H1 (cell line): ENCODE measurements at regions not wholly inside any gene's neighbourhood (a gene's known extent, or its start where the extent isn't known, plus 50 kb on each side); places are given as distances from the start of the nearest gene placed in this dataset.

Source experiments
- CTCF ChIA-PET: fragments of 300-600 bp; sonication (Branson Sonifier 250); formaldehyde crosslinking; loops from one replicate; lab custom pipeline; 2021; ENCODE audit not compliant: partially characterized antibody; lab: Charles Lee
- POLR2A ChIA-PET: fragments of 300-600 bp; sonication (Branson Sonifier 250); formaldehyde crosslinking; loops from one replicate; lab custom pipeline; 2021; ENCODE audit warnings: inconsistent platforms; ENCODE audit not compliant: partially characterized antibody; lab: Charles Lee
- DNase-seq, 2 experiments: peaks; one replicate each; pipeline versions ENCODE4 v3.0.0 to v3.0.0-alpha.2; 2010 to 2022; ENCODE audit warnings: low spot score in 2 of 2, low read depth in 1 of 2, mixed read lengths in 1 of 2
- FAIRE-seq: peaks from 2 replicates; lab custom pipeline; 2011; peaks lifted over from hg19 to GRCh38; lab: Jason Lieb, UNC
- H2AFZ ChIP-seq: 2 replicates; pipeline ENCODE4 v1.8.1; 2012; ENCODE audit warnings: low read length, inconsistent platforms
- H2AK5ac ChIP-seq: 2 replicates; pipeline ENCODE4 v1.6.1; 2013; ENCODE audit warnings: low read depth, low read length
- H2BK120ac ChIP-seq: replicated peaks from 2 replicates; pipeline ENCODE3; 2013; ENCODE audit warnings: low read depth, low read length, inconsistent platforms
- H2BK12ac ChIP-seq: 2 replicates; pipeline ENCODE4 v1.6.1; 2013; ENCODE audit warnings: low read depth, low read length
- H2BK15ac ChIP-seq: 2 replicates; pipeline ENCODE4 v1.6.1; 2013; ENCODE audit warnings: low read length
- H2BK20ac ChIP-seq: 2 replicates; pipeline ENCODE4 v1.6.1; 2013; ENCODE audit warnings: low read length
- H2BK5ac ChIP-seq: 2 replicates; pipeline ENCODE4 v1.6.1; 2013; ENCODE audit warnings: low read depth, low read length
- H3K14ac ChIP-seq: 2 replicates; pipeline ENCODE4 v1.6.1; 2013; ENCODE audit warnings: inconsistent platforms; ENCODE audit not compliant: insufficient read length
- H3K18ac ChIP-seq: 2 replicates; pipeline ENCODE4 v1.6.1; 2013; ENCODE audit warnings: low read length; ENCODE audit errors: extremely low read depth
- H3K23ac ChIP-seq: 2 replicates; pipeline ENCODE4 v1.6.1; 2013; ENCODE audit warnings: inconsistent platforms; ENCODE audit not compliant: insufficient read length
- H3K23me2 ChIP-seq: 2 replicates; pipeline ENCODE4 v1.6.1; 2013; ENCODE audit warnings: low read depth, low read length
- H3K27ac ChIP-seq: 2 replicates; pipeline ENCODE4 v1.6.1; 2011; ENCODE audit warnings: low read depth, low read length, inconsistent platforms
- H3K27me3 ChIP-seq, 4 experiments: replicated peaks in 1 of 4; 1 replicate in 1 of 4; 2 replicates in 3 of 4; pipeline versions ENCODE4 v1.6.1 to v1.8.1; 2011 to 2013; ENCODE audit warnings: low read length in 3 of 4, mild to moderate bottlenecking in 3 of 4, inconsistent platforms in 2 of 4, mixed read lengths in 2 of 4, moderate library complexity in 1 of 4; ENCODE audit not compliant: control insufficient read depth in 3 of 4, insufficient read depth in 3 of 4; ENCODE audit errors: extremely low read depth in 1 of 4
- H3K36me3 ChIP-seq, 4 experiments: 2 replicates each; pipeline versions ENCODE4 v1.6.1 to v1.8.1; 2011 to 2013; ENCODE audit warnings: mild to moderate bottlenecking in 4 of 4, low read length in 3 of 4, moderate library complexity in 2 of 4, control low read depth in 1 of 4, inconsistent platforms in 1 of 4; ENCODE audit not compliant: insufficient read depth in 4 of 4, control insufficient read depth in 2 of 4
- H3K4ac ChIP-seq: replicated peaks from 2 replicates; pipeline ENCODE3; 2013; ENCODE audit warnings: low read length, low read depth, mixed read lengths, inconsistent platforms; ENCODE audit not compliant: insufficient read length
- H3K4me1 ChIP-seq, 4 experiments: replicated peaks in 1 of 4; 1 replicate in 1 of 4; 2 replicates in 3 of 4; pipeline versions ENCODE4 v1.6.1 to v1.8.1; 2011 to 2013; ENCODE audit warnings: low read length in 3 of 4, inconsistent platforms in 2 of 4, mixed read lengths in 1 of 4; ENCODE audit not compliant: insufficient read depth in 4 of 4, control insufficient read depth in 3 of 4
- H3K4me2 ChIP-seq, 2 experiments: 2 replicates each; pipeline versions ENCODE4 v1.6.1 to v1.8.1; 2011 to 2013; ENCODE audit warnings: low read depth in 2 of 2, low read length in 2 of 2, control low read depth in 1 of 2, inconsistent platforms in 1 of 2, mild to moderate bottlenecking in 1 of 2; ENCODE audit not compliant: insufficient read depth in 1 of 2
- H3K4me3 ChIP-seq, 4 experiments: fragments of 200-600, 300-600 bp in 1 of 4; sonication (generic), shearing (Covaris generic), sonication (Bioruptor Twin) in 1 of 4; 2 replicates each; pipeline versions ENCODE4 v1.5.1 to v1.8.1; 2011 to 2016; ENCODE audit warnings: low read length in 4 of 4, low read depth in 3 of 4, control low read depth in 2 of 4, inconsistent platforms in 2 of 4, mild to moderate bottlenecking in 2 of 4, mixed read lengths in 1 of 4, moderate library complexity in 1 of 4; ENCODE audit not compliant: insufficient read depth in 2 of 4; ENCODE audit errors: extremely low read depth in 1 of 4
- H3K56ac ChIP-seq: replicated peaks from 2 replicates; pipeline ENCODE3; 2013; ENCODE audit warnings: low read depth, mild to moderate bottlenecking, mixed read lengths, low read length, inconsistent platforms; ENCODE audit not compliant: insufficient read length
- H3K79me1 ChIP-seq: 2 replicates; pipeline ENCODE4 v1.6.1; 2013; ENCODE audit warnings: low read depth, low read length, control low read depth
- H3K79me2 ChIP-seq, 2 experiments: 2 replicates each; pipeline versions ENCODE4 v1.6.1 to v1.8.1; 2012 to 2013; ENCODE audit warnings: low read length in 2 of 2, mild to moderate bottlenecking in 2 of 2, inconsistent platforms in 1 of 2; ENCODE audit not compliant: insufficient read depth in 2 of 2, control insufficient read depth in 1 of 2
- H3K9ac ChIP-seq, 4 experiments: replicated peaks in 1 of 4; 1 replicate in 1 of 4; 2 replicates in 3 of 4; pipeline versions ENCODE4 v1.6.1 to v1.8.1; 2011 to 2013; ENCODE audit warnings: low read depth in 3 of 4, low read length in 3 of 4, control low read depth in 2 of 4, mild to moderate bottlenecking in 2 of 4, moderate library complexity in 2 of 4, inconsistent platforms in 1 of 4; ENCODE audit errors: extremely low read depth in 1 of 4
- H3K9me3 ChIP-seq, 2 experiments: 2 replicates each; pipeline versions ENCODE4 v1.6.1 to v1.8.1; 2012 to 2013; ENCODE audit warnings: mild to moderate bottlenecking in 2 of 2, moderate library complexity in 2 of 2, control low read depth in 1 of 2, inconsistent platforms in 1 of 2, low read depth in 1 of 2, low read length in 1 of 2, mixed read lengths in 1 of 2; ENCODE audit not compliant: insufficient read depth in 2 of 2
- H4K20me1 ChIP-seq, 2 experiments: replicated peaks in 1 of 2; 2 replicates each; pipeline versions ENCODE3 to v1.8.1; 2011 to 2013; ENCODE audit warnings: inconsistent platforms in 2 of 2, low read length in 2 of 2, mild to moderate bottlenecking in 1 of 2; ENCODE audit not compliant: insufficient read depth in 2 of 2, control insufficient read depth in 1 of 2
- H4K5ac ChIP-seq: 2 replicates; pipeline ENCODE4 v1.6.1; 2013; ENCODE audit warnings: low read length, low read depth, mixed read lengths, inconsistent platforms; ENCODE audit not compliant: insufficient read length
- H4K8ac ChIP-seq: 2 replicates; pipeline ENCODE4 v1.8.0; 2013; ENCODE audit warnings: mild to moderate bottlenecking, moderate library complexity, low read length, inconsistent platforms; ENCODE audit not compliant: insufficient read depth; ENCODE audit errors: extremely low read depth
- H4K91ac ChIP-seq: replicated peaks from 2 replicates; pipeline ENCODE3; 2013; ENCODE audit warnings: low read length, mixed read lengths, inconsistent platforms; ENCODE audit not compliant: insufficient read length
- ASH2L ChIP-seq: fragments of 200-600, 300-600 bp; sonication (generic); IDR thresholded peaks from one replicate; pipeline ENCODE4 v1.7.1; 2017; ENCODE audit warnings: low read length
- CHD2 ChIP-seq: IDR thresholded peaks from 2 replicates; pipeline ENCODE4 v1.6.1; 2012; ENCODE audit warnings: low read length, improper control_type of control experiment
- KDM1A ChIP-seq: fragments of 200-600, 300-600 bp; sonication (generic); IDR thresholded peaks from 2 replicates; pipeline ENCODE4 v1.7.1; 2016; ENCODE audit warnings: mild to moderate bottlenecking, low read length, borderline replicate concordance
- MAX ChIP-seq: IDR thresholded peaks from 2 replicates; pipeline ENCODE4 v1.6.1; 2012; ENCODE audit warnings: inconsistent platforms
- NANOG ChIP-seq: IDR thresholded peaks from 2 replicates; pipeline ENCODE4 v1.6.1; 2011; ENCODE audit warnings: low read length, low read depth, mild to moderate bottlenecking, inconsistent platforms; ENCODE audit not compliant: insufficient read depth, poor library complexity, severe bottlenecking
- NRF1 ChIP-seq: IDR thresholded peaks from 2 replicates; pipeline ENCODE4 v1.6.1; 2011; ENCODE audit warnings: mild to moderate bottlenecking, low read depth, low read length, improper control_type of control experiment
- PHF8 ChIP-seq: fragments of 200-600 bp; sonication (generic); conservative IDR thresholded peaks from 2 replicates; pipeline ENCODE4 v1.7.1; 2012; ENCODE audit warnings: low read depth, mild to moderate bottlenecking, inconsistent platforms, low read length, moderate library complexity
- POU5F1 ChIP-seq: IDR thresholded peaks from 2 replicates; pipeline ENCODE4 v1.6.1; 2011; ENCODE audit warnings: low read depth, mild to moderate bottlenecking, low read length, moderate library complexity
- RFX5 ChIP-seq: IDR thresholded peaks from 2 replicates; pipeline ENCODE4 v1.6.1; 2011; ENCODE audit warnings: low read depth, low read length, improper control_type of control experiment, borderline replicate concordance
- SUZ12 ChIP-seq: fragments of 200-600 bp; sonication (generic); IDR thresholded peaks from 2 replicates; pipeline ENCODE4 v1.6.1; 2012; ENCODE audit warnings: mild to moderate bottlenecking, inconsistent platforms, low read length, moderate library complexity, mixed read lengths
- YY1 ChIP-seq: IDR thresholded peaks from 2 replicates; pipeline ENCODE4 v1.6.1; 2011; ENCODE audit warnings: low read depth, mild to moderate bottlenecking, low read length
- WGBS, 2 experiments: shearing (Covaris generic) in 1 of 2; methylation state at CpG; one replicate each; pipeline versions ENCODE4 v1.1.6 to v1.1.7; 2013 to 2015; ENCODE audit warnings: low lambda C conversion rate in 2 of 2, mixed read lengths in 2 of 2, inconsistent platforms in 1 of 2, low coverage in 1 of 2, missing lambda C conversion rate in 1 of 2; ENCODE audit not compliant: insufficient replicate concordance in 2 of 2, insufficient coverage in 1 of 2, insufficient read length in 1 of 2; ENCODE audit errors: extremely low coverage in 1 of 2, missing lambda C conversion rate in 1 of 2; 5-methylcytosine and 5-hydroxymethylcytosine counted together
- TF ChIP-seq, protein P1 (sequence below), 3 experiments: IDR thresholded peaks; 1 replicate in 2 of 3; 2 replicates in 1 of 3; pipeline versions ENCODE4 v1.5.1 to v1.6.1; 2011; ENCODE audit warnings: low read length in 3 of 3, mild to moderate bottlenecking in 3 of 3, inconsistent platforms in 2 of 3, low read depth in 1 of 3, moderate library complexity in 1 of 3; ENCODE audit not compliant: insufficient read depth in 1 of 3; ENCODE audit errors: control extremely low read depth in 1 of 3

DNA sequence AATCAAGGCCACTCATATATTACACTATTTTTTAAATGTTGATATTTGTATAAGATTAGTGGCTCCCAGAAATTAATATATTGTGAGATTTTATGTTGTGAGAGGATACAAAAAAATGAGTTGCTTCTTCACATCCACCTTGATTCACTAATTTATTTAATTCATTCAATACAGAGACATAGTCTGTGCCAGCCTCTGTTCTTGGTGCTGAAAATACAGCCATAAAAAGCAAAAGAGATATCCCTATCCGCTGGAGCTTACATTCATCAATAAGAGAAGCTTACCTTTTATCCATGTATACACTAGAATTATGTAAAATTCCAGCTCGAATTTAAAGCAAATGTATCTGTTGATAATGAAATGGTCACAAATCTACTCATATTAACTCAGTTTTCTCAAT is 92.2 kb upstream of the GABRG2 start:
- Histone ChIP-seq H4K8ac (no peak overlapping the region), H3K56ac (no peak overlapping the region), H3K36me3 (no peaks in the 10 kb centered on the region), H4K5ac (no peak overlapping the region), H2BK5ac (no peak overlapping the region), H3K4me1 (no peaks in the 10 kb centered on the region), H3K4ac (no peak overlapping the region), H3K4me2 (no peak overlapping the region), H3K79me2 (no peaks in the 10 kb centered on the region), H4K20me1 (no peaks in the 10 kb centered on the region), H3K23ac (no peak overlapping the region), H2AK5ac (no peak overlapping the region), H3K9ac (no peak overlapping the region), H2BK12ac (no peak overlapping the region), H2BK120ac (no peak overlapping the region), H2BK15ac (no peak overlapping the region), H2BK20ac (no peak overlapping the region), H3K14ac (no peak overlapping the region), H3K18ac (no peak overlapping the region), H3K79me1 (no peaks in the 10 kb centered on the region), H4K91ac (no peak overlapping the region), H3K9me3 (no peaks in the 10 kb centered on the region), H2AFZ (no peak overlapping the region), H3K4me3 (no peak overlapping the region), H3K27ac (no peak overlapping the region), H3K23me2 (no peaks in the 10 kb centered on the region), H3K27me3 (no peaks in the 10 kb centered on the region)
- DNase-seq (no peak), FAIRE-seq (no peak)
- ChIA-PET CTCF (interaction anchor here (2.4 kb wide), 1 partner anchor 9 kb away, joined by 11 read pairs; no protein-coding TSS in a partner anchor), POLR2A (no interaction called here)
- WGBS, 2 experiments: 88% methylated on average over 2 of the region's 2 CpGs; no CpG with 5 or more reads in 1 of the 2 experiments
- no peak for TF ChIP-seq NANOG
- TF ChIP-seq, protein P1, sequence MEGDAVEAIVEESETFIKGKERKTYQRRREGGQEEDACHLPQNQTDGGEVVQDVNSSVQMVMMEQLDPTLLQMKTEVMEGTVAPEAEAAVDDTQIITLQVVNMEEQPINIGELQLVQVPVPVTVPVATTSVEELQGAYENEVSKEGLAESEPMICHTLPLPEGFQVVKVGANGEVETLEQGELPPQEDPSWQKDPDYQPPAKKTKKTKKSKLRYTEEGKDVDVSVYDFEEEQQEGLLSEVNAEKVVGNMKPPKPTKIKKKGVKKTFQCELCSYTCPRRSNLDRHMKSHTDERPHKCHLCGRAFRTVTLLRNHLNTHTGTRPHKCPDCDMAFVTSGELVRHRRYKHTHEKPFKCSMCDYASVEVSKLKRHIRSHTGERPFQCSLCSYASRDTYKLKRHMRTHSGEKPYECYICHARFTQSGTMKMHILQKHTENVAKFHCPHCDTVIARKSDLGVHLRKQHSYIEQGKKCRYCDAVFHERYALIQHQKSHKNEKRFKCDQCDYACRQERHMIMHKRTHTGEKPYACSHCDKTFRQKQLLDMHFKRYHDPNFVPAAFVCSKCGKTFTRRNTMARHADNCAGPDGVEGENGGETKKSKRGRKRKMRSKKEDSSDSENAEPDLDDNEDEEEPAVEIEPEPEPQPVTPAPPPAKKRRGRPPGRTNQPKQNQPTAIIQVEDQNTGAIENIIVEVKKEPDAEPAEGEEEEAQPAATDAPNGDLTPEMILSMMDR (IDR thresholded peaks at IDR 0.05; ENCODE audit: control extremely low read depth in 1 of 3, insufficient read depth in 1 of 3, low read depth in 1 of 3, low read length in 3 of 3): no peak
- TF ChIP-seq RFX5: no peak
- TF ChIP-seq ASH2L: no peak
- TF ChIP-seq MAX: no peak
- TF ChIP-seq YY1: no peak
- TF ChIP-seq NRF1: no peak
- TF ChIP-seq KDM1A: no peak
- no peak for TF ChIP-seq CHD2
- TF ChIP-seq SUZ12: no peak
- TF ChIP-seq POU5F1: no peak
- no peak for TF ChIP-seq PHF8
